UCSD-AML1 (cell line): ENCODE measurements at regions not wholly inside any gene's neighbourhood (a gene's known extent, or its start where the extent isn't known, plus 50 kb on each side); places are given as distances from the start of the nearest gene placed in this dataset.
"Not testable (repeated sequence)": the region's sequence is repeated elsewhere in the genome, so short reads cannot be mapped to it uniquely, and the experiment has no call there.

Experiments
- DNase-seq: peaks from one replicate; lab custom pipeline; 2025; ENCODE audit not compliant: unreplicated experiment; lab: John Stamatoyannopoulos, UW

- DNase-seq, result no peak
Observed at GRCh38 chrX:109782994-109783700, 50.1 kb upstream of the ACSL4 start.

GRCh38 chrX:109783701-109784079, 50.6 kb upstream of the ACSL4 start:
- DNase-seq, result no peak

DNA sequence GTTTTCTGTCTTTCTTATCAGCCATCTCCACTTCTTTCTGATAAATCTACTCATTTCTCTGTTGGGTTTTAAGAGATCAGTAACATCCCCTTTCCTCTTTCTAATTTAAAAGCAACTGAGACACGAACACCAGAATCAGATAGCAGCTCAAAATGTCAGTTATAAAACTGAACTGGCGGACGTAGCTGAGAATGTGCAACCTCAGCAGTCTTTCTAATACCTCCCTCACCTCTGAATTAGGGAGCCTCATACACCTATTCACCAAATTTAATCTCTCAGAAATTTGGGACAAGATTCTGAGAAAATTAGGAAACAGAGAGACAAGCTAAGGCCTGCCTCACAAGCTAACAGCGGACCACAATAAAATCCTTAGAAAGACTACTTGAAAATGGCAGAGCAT, 52.0 kb upstream of the ACSL4 start:
- no peak for DNase-seq

GRCh38 chrX:109790511-109790910, 57.5 kb upstream of the ACSL4 start:
- not testable (repeated sequence) for DNase-seq

DNA sequence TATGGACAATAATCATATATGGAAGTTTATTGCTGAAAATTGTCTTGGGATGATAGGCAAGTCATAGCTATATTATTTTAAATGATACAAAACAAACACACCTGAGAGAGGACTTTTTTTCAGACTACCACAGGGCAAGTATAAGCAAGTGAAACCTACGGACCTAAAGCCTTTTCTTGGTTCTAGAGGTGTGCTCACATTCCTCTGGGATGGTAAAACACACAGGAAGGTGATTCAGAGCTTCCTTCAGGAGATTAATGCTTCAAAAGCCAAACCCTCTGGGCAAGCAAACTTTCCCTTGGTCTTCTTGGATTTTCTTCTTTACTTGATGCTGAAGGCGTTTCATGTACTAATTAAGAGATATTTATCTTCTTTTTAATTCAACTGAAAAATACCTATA, 60.1 kb upstream of the ACSL4 start:
- no peak for DNase-seq

GRCh38 chrX:109795682-109796081, 62.6 kb upstream of the ACSL4 start:
- DNase-seq, result no peak

DNA sequence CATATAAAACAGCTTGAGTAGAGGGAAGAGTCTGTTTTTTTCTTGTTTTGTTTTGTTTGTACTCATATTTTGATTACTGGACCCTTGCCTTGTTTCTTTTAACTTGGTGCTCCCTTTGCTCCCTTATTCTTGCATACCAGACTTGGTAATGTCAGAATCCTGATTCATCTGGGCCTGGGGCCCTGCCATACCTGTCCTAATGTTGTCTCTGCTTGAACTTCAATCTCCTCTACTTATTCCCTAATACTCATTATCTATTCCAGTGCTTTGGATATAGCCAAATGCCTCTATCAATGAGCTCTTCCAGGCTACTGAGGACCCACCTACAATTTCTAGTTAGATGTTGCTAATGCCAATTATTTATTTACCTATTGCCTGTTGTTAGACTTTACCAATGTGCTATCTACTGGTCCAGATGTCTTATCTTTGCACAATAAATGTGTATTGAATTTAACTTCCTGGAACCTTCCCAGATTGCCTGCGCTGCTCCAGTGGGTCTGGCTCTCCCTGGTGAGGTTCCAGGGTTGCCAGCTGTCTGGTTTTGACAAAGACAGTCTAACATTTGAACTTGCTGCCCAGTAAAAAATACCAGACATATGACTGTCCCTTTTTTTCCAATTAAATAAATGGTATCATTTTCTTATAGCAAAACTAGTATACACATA, 64.4 kb upstream of the ACSL4 start:
- no peak for DNase-seq

GRCh38 chrX:109812236-109812635, 79.2 kb upstream of the ACSL4 start:
- no peak for DNase-seq

- DNase-seq, result no peak
Observed at GRCh38 chrX:109813236-109813635, 80.2 kb upstream of the ACSL4 start.

GRCh38 chrX:109818976-109819375, 85.9 kb upstream of the ACSL4 start:
- no peak for DNase-seq

GRCh38 chrX:109822861-109823260, 89.8 kb upstream of the ACSL4 start:
- no peak for DNase-seq

DNA sequence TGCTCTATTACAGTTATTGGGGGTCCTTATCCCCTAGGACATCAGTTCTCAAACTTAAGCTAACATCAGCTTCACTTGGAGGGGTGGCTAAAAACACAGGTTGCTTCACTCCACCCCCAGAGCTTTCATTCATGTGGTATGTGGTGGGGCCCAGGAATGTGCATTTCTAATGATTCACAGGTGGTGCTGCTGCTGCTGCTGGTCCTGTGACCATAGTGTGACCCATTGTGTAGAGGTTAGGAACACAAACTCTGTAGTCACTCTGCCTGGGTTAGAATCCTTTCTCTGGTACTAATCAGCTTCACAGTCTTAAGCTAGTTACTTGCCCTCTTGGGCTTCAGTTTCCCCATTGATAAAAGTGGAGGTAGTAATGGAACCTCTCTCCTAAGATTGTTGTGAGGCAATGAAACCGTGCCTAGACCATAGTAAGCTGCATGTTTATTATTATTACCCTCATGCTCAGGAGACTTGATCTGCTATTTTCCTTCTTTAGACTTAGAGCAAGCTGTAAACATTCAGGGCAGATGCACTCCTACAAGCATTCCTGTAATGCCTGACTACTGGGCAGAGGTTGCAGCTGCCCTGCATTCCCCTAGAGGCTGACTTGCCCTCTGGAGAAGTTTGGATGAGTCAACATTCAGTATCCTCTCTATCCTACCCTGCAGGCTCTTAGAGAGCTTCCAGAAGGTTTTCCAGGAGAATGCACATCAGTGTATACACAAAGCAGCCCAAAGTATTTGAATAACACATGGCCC, 94.1 kb upstream of the ACSL4 start:
- no peak for DNase-seq

DNA sequence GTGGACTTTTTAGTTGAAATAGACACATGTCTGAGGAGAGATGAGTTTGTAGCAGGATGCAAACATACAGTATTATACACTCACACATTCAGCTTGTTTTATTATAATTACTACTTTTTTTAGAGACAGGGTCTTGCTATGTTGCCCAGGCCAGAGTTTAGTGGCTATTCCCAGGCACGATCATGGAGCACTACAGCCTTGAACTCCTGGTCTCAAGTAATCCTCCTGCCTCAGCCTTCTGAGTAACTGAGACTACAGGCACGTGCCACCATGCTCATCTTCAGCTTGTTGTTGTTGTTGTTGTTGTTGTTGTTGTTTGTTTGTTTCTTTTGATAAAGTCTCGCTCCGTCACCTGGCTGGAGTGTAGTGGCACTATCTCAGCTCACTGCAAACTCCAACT, 94.7 kb upstream of the ACSL4 start:
- DNase-seq, result no peak

DNA sequence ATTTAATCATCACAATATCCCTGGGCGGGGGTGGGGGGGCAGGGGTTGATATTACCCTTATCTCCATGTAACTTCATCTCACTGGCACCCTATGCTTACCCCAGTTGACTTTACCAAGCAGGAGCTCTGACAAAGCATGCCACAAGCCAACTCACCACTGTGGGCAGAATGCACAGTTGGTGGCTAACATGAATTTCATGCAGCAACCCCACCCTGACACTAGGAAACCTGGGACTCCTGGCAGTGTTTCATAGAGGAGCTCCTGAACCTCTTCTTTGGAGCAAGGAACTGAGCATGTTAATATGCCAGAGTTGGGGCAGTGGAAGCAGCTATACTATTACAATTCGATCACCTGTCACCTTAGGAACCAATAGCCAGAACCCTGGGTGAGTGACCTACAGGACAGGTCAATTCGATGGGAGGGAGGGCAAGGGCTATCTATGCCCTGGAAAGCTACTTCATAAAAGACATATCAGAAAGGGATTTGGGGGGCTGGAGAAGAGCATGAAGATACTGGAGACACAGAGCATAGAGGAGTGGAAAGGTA, 97.2 kb upstream of the ACSL4 start:
- no peak for DNase-seq

DNA sequence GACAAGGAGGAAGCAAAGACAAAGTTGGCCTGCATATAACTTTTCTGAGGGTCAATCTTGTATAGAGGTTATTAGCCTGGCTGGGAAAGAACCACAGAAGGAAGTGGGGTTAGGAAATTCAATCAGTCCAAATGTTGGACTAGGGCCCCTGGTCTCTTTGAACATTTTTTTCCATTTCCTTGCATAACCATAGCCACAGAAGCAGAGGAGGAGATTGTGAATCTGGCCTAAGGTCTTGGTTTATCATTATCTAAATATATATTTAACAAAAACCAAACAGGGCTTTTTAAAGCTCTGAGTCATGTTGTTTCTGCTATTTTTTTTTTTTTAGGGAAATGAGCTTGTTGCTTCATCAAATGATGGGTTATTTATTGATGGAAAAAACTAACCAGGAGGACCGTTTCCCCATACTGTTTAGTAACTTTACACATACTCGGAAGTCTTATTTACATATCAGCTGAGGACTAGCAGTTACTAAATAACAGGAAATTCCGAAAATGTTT, 97.7 kb upstream of the ACSL4 start:
- DNase-seq, result no peak

GRCh38 chrX:109831326-109831985, 98.4 kb upstream of the ACSL4 start:
- DNase-seq, result no peak

GRCh38 chrX:109839694-109840567, 106.9 kb upstream of the ACSL4 start:
- peak; percentile 58 for DNase-seq

GRCh38 chrX:109840585-109840984, 107.5 kb upstream of the ACSL4 start:
- DNase-seq, result peak; percentile 46

DNA sequence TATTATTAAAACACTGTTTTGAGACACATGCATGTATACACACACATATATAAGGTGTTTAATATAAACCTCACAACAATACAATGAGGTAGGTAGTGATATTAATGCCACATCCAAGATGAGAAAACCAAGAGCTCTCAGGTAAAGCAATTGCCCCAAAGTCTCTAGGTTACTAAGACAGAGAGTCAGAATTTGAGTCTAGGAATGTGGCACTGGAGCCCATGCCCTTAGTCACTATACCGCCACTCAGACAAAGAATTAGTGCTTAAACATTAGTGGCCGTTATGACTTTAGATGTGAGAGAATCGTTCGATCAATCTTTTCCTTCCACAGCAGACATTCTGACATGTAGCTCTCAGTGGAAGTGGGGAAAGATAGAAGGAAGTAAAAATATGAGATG, 108.2 kb upstream of the ACSL4 start:
- DNase-seq, result no peak

- no peak for DNase-seq
Observed at GRCh38 chrX:109841869-109842579, 109.0 kb upstream of the ACSL4 start.
